Smooth muscle cell (in vitro differentiated cells): ENCODE measurements at regions not wholly inside any gene's neighbourhood (a gene's known extent, or its start where the extent isn't known, plus 50 kb on each side); places are given as distances from the start of the nearest gene placed in this dataset.

Experiments
- DNase-seq: peaks from one replicate; lab custom pipeline; 2025; ENCODE audit not compliant: unreplicated experiment; lab: John Stamatoyannopoulos, UW
- H2AFZ ChIP-seq: fragments of 200-600 bp; sonication (generic); 2 replicates; pipeline ENCODE4 v1.6.0; 2016; ENCODE audit warnings: antibody characterized with exemption, low read depth, mild to moderate bottlenecking
- H3F3A ChIP-seq: fragments of 200-600 bp; sonication (generic); 2 replicates; pipeline ENCODE4 v1.6.0; 2017; ENCODE audit warnings: antibody characterized with exemption, low read depth
- H3K27ac ChIP-seq: fragments of 200-600 bp; sonication (generic); 2 replicates; pipeline ENCODE4 v1.5.1; 2016; ENCODE audit warnings: low read depth, mild to moderate bottlenecking
- H3K27me3 ChIP-seq: fragments of 200-600 bp; sonication (generic); 2 replicates; pipeline ENCODE4 v1.6.1; 2016; ENCODE audit warnings: low read depth, mild to moderate bottlenecking
- H3K36me3 ChIP-seq: fragments of 200-600 bp; sonication (generic); 2 replicates; pipeline ENCODE4 v1.5.1; 2016; ENCODE audit warnings: low read depth
- H3K4me1 ChIP-seq: fragments of 200-600 bp; sonication (generic); 2 replicates; pipeline ENCODE4 v1.5.1; 2016; ENCODE audit warnings: low read depth
- H3K4me2 ChIP-seq: fragments of 200-600 bp; sonication (generic); 2 replicates; pipeline ENCODE4 v1.6.0; 2016; ENCODE audit warnings: mild to moderate bottlenecking
- H3K4me3 ChIP-seq: fragments of 200-600 bp; sonication (generic); 2 replicates; pipeline ENCODE4 v1.5.1; 2016; ENCODE audit warnings: mild to moderate bottlenecking
- H3K79me2 ChIP-seq: fragments of 200-600 bp; sonication (generic); 2 replicates; pipeline ENCODE4 v1.6.0; 2016; ENCODE audit warnings: low read depth, mild to moderate bottlenecking
- H3K9ac ChIP-seq: fragments of 200-600 bp; sonication (generic); 2 replicates; pipeline ENCODE4 v1.6.0; 2016; ENCODE audit warnings: low read depth
- H3K9me3 ChIP-seq: fragments of 200-600 bp; sonication (generic); replicated peaks from 2 replicates; pipeline ENCODE4 v1.5.1; 2016; ENCODE audit warnings: low read depth
- H4K20me1 ChIP-seq: fragments of 200-600 bp; sonication (generic); 2 replicates; pipeline ENCODE4 v1.6.0; 2016; ENCODE audit warnings: low read depth
- CTCF ChIP-seq: fragments of 200-600 bp; sonication (generic); IDR thresholded peaks from 2 replicates; pipeline ENCODE4 v1.5.1; 2017; ENCODE audit warnings: borderline replicate concordance, mild to moderate bottlenecking, antibody characterized with exemption; ENCODE audit not compliant: insufficient read depth, poor library complexity, severe bottlenecking
- WGBS: methylation state at CpG from one replicate; pipeline ENCODE4 v1.1.7; 2016; ENCODE audit warnings: low lambda C conversion rate; 5-methylcytosine and 5-hydroxymethylcytosine counted together

- H2AFZ ChIP-seq = no peak overlapping the region
These were observed 131.0 kb upstream of the TPRG1 start for GRCh38 chr3:189040656-189041335.

GRCh38 chr3:189041482-189042090, 130.2 kb upstream of the TPRG1 start:
- Histone ChIP-seq H3K27ac (no peak overlapping the region), H3K9ac (no peak overlapping the region), H3K4me1 (no peaks in the 10 kb centered on the region), H3K27me3 (no peaks in the 10 kb centered on the region), H3K79me2 (no peaks in the 10 kb centered on the region), H4K20me1 (no peaks in the 10 kb centered on the region), H3K9me3 (no peaks in the 10 kb centered on the region), H3K36me3 (no peaks in the 10 kb centered on the region), H3K4me2 (no peak overlapping the region), H3F3A (no peaks in the 10 kb centered on the region), H2AFZ (no peak overlapping the region), H3K4me3 (no peak overlapping the region)
- no peak for DNase-seq
- WGBS = 69% methylated on average over 2 of the region's 2 CpGs
- peak; percentile 25 for TF ChIP-seq CTCF

More at GRCh38 chr3:189040656-189041335, 131.0 kb upstream of the TPRG1 start:
- no peaks in the 10 kb centered on the region for H3K9me3 ChIP-seq
- no peak overlapping the region for H3K4me3 ChIP-seq
- H3K79me2 ChIP-seq = no peaks in the 10 kb centered on the region
- no peaks in the 10 kb centered on the region for H3K27me3 ChIP-seq
- H3K4me1 ChIP-seq = no peaks in the 10 kb centered on the region
- H3K4me2 ChIP-seq = no peak overlapping the region
- no peak for DNase-seq
- H4K20me1 ChIP-seq = no peaks in the 10 kb centered on the region
- no peaks in the 10 kb centered on the region for H3K36me3 ChIP-seq
- no peaks in the 10 kb centered on the region for H3F3A ChIP-seq
- H3K9ac ChIP-seq = no peak overlapping the region
- no peak overlapping the region for H3K27ac ChIP-seq
- WGBS = 70% methylated on average over 4 of the region's 4 CpGs
- TF ChIP-seq CTCF = no peak

GRCh38 chr3:189042832-189043231, 128.9 kb upstream of the TPRG1 start:
- no peak overlapping the region for H3K4me2 ChIP-seq
- H3K79me2 ChIP-seq = no peaks in the 10 kb centered on the region
- H3K4me1 ChIP-seq = no peaks in the 10 kb centered on the region
- H3K27me3 ChIP-seq = no peaks in the 10 kb centered on the region
- H2AFZ ChIP-seq = no peak overlapping the region
- no peak overlapping the region for H3K27ac ChIP-seq
- DNase-seq = no peak
- H3K9me3 ChIP-seq = no peaks in the 10 kb centered on the region
- H3K9ac ChIP-seq = no peak overlapping the region
- H4K20me1 ChIP-seq = no peaks in the 10 kb centered on the region
- no peaks in the 10 kb centered on the region for H3K36me3 ChIP-seq
- WGBS = 92% methylated on average over 4 of the region's 4 CpGs
- no peaks in the 10 kb centered on the region for H3F3A ChIP-seq
- no peak overlapping the region for H3K4me3 ChIP-seq
- TF ChIP-seq CTCF = no peak
